IMR-90 (cell line): ENCODE measurements at regions not wholly inside any gene's neighbourhood (a gene's known extent, or its start where the extent isn't known, plus 50 kb on each side); places are given as distances from the start of the nearest gene placed in this dataset.

Experiments
- ATAC-seq: fragments of 200-7000 bp; cut with Tn5 transposase; 2 replicates; pipeline ENCODE4 v1.9.1; 2020; ENCODE audit warnings: low read depth, mild to moderate bottlenecking, moderate library complexity
- BruUV-seq: library from RNA; stranded (reverse); fragments of 400-500 nt; replicated peaks from 2 replicates; lab custom pipeline; 2021; lab: Mats Ljungman, UMichigan
- CTCF ChIA-PET: fragments of 300-600 bp; formaldehyde crosslinking; extraction: SDS; loops from one replicate; lab custom pipeline; 2021; ENCODE audit warnings: antibody characterized with exemption; lab: Yijun Ruan, JAX
- POLR2A ChIA-PET: fragments of 300-600 bp; sonication (Branson Sonifier 250); formaldehyde crosslinking; loops from one replicate; lab custom pipeline; 2022; ENCODE audit warnings: antibody characterized with exemption; ENCODE audit not compliant: unreplicated experiment; lab: Charles Lee
- DNase-seq: peaks from one replicate; pipeline ENCODE4 v3.0.0; 2013
- H2AFZ ChIP-seq: replicated peaks from 2 replicates; pipeline ENCODE3; 2013; ENCODE audit warnings: low read length, mild to moderate bottlenecking; ENCODE audit not compliant: poor library complexity
- H2AK5ac ChIP-seq: 2 replicates; pipeline ENCODE4 v1.6.1; 2013; ENCODE audit warnings: low read depth, low read length, inconsistent platforms
- H2AK9ac ChIP-seq: replicated peaks from 2 replicates; pipeline ENCODE3; 2013; ENCODE audit warnings: mild to moderate bottlenecking, low read depth, low read length, moderate library complexity; ENCODE audit not compliant: poor library complexity
- H2BK120ac ChIP-seq: 2 replicates; pipeline ENCODE4 v1.6.1; 2013; ENCODE audit warnings: low read depth, low read length, inconsistent platforms
- H2BK15ac ChIP-seq: 3 replicates; pipeline ENCODE4 v1.6.1; 2013; ENCODE audit warnings: low read depth, low read length, inconsistent platforms
- H2BK20ac ChIP-seq: 2 replicates; pipeline ENCODE4 v1.6.1; 2013; ENCODE audit warnings: low read depth, mild to moderate bottlenecking, inconsistent platforms, low read length, moderate library complexity
- H2BK5ac ChIP-seq: 2 replicates; pipeline ENCODE4 v1.6.1; 2013; ENCODE audit warnings: mild to moderate bottlenecking, low read depth, low read length, inconsistent platforms; ENCODE audit not compliant: poor library complexity, severe bottlenecking
- H3K14ac ChIP-seq: replicated peaks from 2 replicates; pipeline ENCODE4 v1.6.1; 2013; ENCODE audit warnings: low read depth, low read length, inconsistent platforms
- H3K18ac ChIP-seq: 2 replicates; pipeline ENCODE4 v1.6.1; 2013; ENCODE audit warnings: low read depth, low read length, control low read depth
- H3K23ac ChIP-seq: 2 replicates; pipeline ENCODE4 v1.6.1; 2013; ENCODE audit warnings: low read depth, low read length, inconsistent platforms
- H3K27ac ChIP-seq: 2 replicates; pipeline ENCODE4 v1.5.1; 2013; ENCODE audit warnings: mild to moderate bottlenecking, control low read depth, low read length; ENCODE audit not compliant: insufficient read depth
- H3K27me3 ChIP-seq: 2 replicates; pipeline ENCODE4 v1.6.1; 2013; ENCODE audit warnings: low read length; ENCODE audit not compliant: control insufficient read depth, insufficient read depth
- H3K36me3 ChIP-seq: 2 replicates; pipeline ENCODE4 v1.6.1; 2013; ENCODE audit warnings: low read length, mixed read lengths; ENCODE audit not compliant: control insufficient read depth, insufficient read depth
- H3K4ac ChIP-seq: 2 replicates; pipeline ENCODE4 v1.6.1; 2013; ENCODE audit warnings: low read depth, low read length, inconsistent platforms
- H3K4me1 ChIP-seq: 2 replicates; pipeline ENCODE4 v1.6.1; 2013; ENCODE audit warnings: low read length, mixed read lengths; ENCODE audit not compliant: control insufficient read depth, insufficient read depth
- H3K4me2 ChIP-seq: 2 replicates; pipeline ENCODE4 v1.6.1; 2013; ENCODE audit warnings: low read depth, mild to moderate bottlenecking, control low read depth, low read length, moderate library complexity
- H3K4me3 ChIP-seq: 2 replicates; pipeline ENCODE4 v1.5.1; 2013; ENCODE audit warnings: low read depth, mild to moderate bottlenecking, control low read depth, low read length, moderate library complexity; ENCODE audit not compliant: insufficient read depth
- H3K56ac ChIP-seq: 2 replicates; pipeline ENCODE4 v1.6.1; 2013; ENCODE audit warnings: low read length, inconsistent platforms; ENCODE audit not compliant: insufficient read depth; ENCODE audit errors: extremely low read depth
- H3K79me1 ChIP-seq, 2 experiments: 2 replicates each; pipeline ENCODE4 v1.6.1; 2013; ENCODE audit warnings: low read length in 2 of 2, inconsistent platforms in 1 of 2, low read depth in 1 of 2
- H3K9ac ChIP-seq: 2 replicates; pipeline ENCODE4 v1.6.1; 2013; ENCODE audit warnings: low read depth, low read length, control low read depth
- H3K9me1 ChIP-seq: 2 replicates; pipeline ENCODE4 v1.6.1; 2013; ENCODE audit warnings: low read length, inconsistent platforms; ENCODE audit not compliant: insufficient read depth
- H3K9me3 ChIP-seq: 2 replicates; pipeline ENCODE4 v1.6.1; 2013; ENCODE audit warnings: low read length; ENCODE audit not compliant: control insufficient read depth, insufficient read depth
- H4K20me1 ChIP-seq: 2 replicates; pipeline ENCODE4 v1.6.1; 2013; ENCODE audit warnings: low read length, inconsistent platforms; ENCODE audit not compliant: insufficient read depth
- H4K5ac ChIP-seq: 2 replicates; pipeline ENCODE4 v1.6.1; 2013; ENCODE audit warnings: mild to moderate bottlenecking, low read depth, low read length, control low read depth
- H4K8ac ChIP-seq, 2 experiments: 2 replicates each; pipeline ENCODE4 v1.6.1; 2013; ENCODE audit warnings: low read depth in 2 of 2, low read length in 2 of 2, control low read depth in 1 of 2, inconsistent platforms in 1 of 2
- H4K91ac ChIP-seq: 2 replicates; pipeline ENCODE4 v1.6.1; 2013; ENCODE audit warnings: low read depth, low read length, inconsistent platforms; ENCODE audit not compliant: insufficient read depth
- BHLHE40 ChIP-seq: fragments of 150-350 bp; IDR thresholded peaks from 2 replicates; pipeline ENCODE4 v1.6.1; 2016; ENCODE audit warnings: mild to moderate bottlenecking, low read depth, low read length
- CEBPB ChIP-seq: IDR thresholded peaks from 2 replicates; pipeline ENCODE4 v1.6.1; 2012; ENCODE audit warnings: low read depth, low read length, improper control_type of control experiment
- CHD1 ChIP-seq: IDR thresholded peaks from 2 replicates; pipeline ENCODE4 v1.6.1; 2012; ENCODE audit warnings: low read depth, low read length, improper control_type of control experiment
- MAFK ChIP-seq: IDR thresholded peaks from 2 replicates; pipeline ENCODE4 v1.6.1; 2012; ENCODE audit warnings: low read depth, low read length, improper control_type of control experiment
- MXI1 ChIP-seq: IDR thresholded peaks from 2 replicates; pipeline ENCODE4 v1.6.1; 2012; ENCODE audit warnings: low read depth, mild to moderate bottlenecking, low read length, moderate library complexity, borderline replicate concordance
- NFE2L2 ChIP-seq: fragments of 150-350 bp; IDR thresholded peaks from 2 replicates; pipeline ENCODE4 v1.6.1; 2016; ENCODE audit warnings: low read depth, mild to moderate bottlenecking, low read length
- RAD21 ChIP-seq: IDR thresholded peaks from 2 replicates; pipeline ENCODE4 v1.6.1; 2012; ENCODE audit warnings: low read length, improper control_type of control experiment
- RFX5 ChIP-seq: IDR thresholded peaks from 2 replicates; pipeline ENCODE4 v1.8.0; 2012; ENCODE audit warnings: low read depth, mild to moderate bottlenecking, low read length, moderate library complexity
- WGBS, 2 experiments: methylation state at CpG; one replicate each; pipeline versions ENCODE4 v1.1.5 to v1.1.7; 2013; ENCODE audit warnings: missing lambda C conversion rate in 2 of 2; ENCODE audit not compliant: insufficient read length in 1 of 2; ENCODE audit errors: extremely low coverage in 2 of 2; 5-methylcytosine and 5-hydroxymethylcytosine counted together
- dilution Hi-C: fragments of 300-500 bp; cut with HindIII; formaldehyde crosslinking; loops from one replicate; pipeline ENCODE4 v1.14.3; 2018; ENCODE audit warnings: low sequenced_read_pairs; ENCODE audit not compliant: unreplicated experiment
- in situ Hi-C: fragments of 300-500 bp; cut with MboI; formaldehyde crosslinking; loops from 3 replicates; pipeline ENCODE4 v1.14.3; 2019; ENCODE audit warnings: low sequenced_read_pairs, inconsistent platforms, mixed read lengths
- intact Hi-C: fragments of 100-400 bp; cut with micrococcal nuclease; formaldehyde crosslinking; loops from 2 replicates; pipeline ENCODE4 v1.10.0; 2022
- TF ChIP-seq, protein P1 (sequence below): fragments of 150-350 bp; IDR thresholded peaks from 2 replicates; pipeline ENCODE4 v1.6.1; 2016; ENCODE audit warnings: low read depth, mild to moderate bottlenecking, low read length, moderate library complexity, borderline replicate concordance
- TF ChIP-seq, protein P2 (sequence below): fragments of 150-350 bp; IDR thresholded peaks from 2 replicates; pipeline ENCODE4 v1.6.1; 2017; ENCODE audit warnings: mild to moderate bottlenecking, antibody characterized with exemption, low read length, low read depth

DNA sequence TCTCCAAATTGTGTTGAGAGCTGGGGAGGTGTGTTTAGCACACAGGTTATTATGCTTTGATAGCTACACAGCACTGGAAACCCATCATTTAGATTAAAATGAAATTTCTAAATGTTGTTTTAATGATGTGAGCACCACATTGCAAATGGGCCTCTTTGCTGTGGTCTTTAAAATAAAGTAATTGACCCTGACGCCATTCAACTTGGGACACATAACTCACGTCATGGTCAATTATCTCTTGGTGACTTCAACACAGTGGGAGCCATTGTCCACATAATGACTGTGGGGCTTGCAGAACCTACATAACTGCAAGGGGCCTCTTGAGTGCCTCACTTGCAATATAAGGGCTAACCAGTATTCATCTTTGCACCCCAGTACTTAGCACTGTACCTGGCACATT is 280.4 kb downstream of the HLX start:
- TF ChIP-seq CHD1 (no peak), MXI1 (no peak), CEBPB (no peak), BHLHE40 (no peak), MAFK (no peak), NFE2L2 (no peak), RAD21 (no peak), RFX5 (no peak)
- TF ChIP-seq, protein P1, sequence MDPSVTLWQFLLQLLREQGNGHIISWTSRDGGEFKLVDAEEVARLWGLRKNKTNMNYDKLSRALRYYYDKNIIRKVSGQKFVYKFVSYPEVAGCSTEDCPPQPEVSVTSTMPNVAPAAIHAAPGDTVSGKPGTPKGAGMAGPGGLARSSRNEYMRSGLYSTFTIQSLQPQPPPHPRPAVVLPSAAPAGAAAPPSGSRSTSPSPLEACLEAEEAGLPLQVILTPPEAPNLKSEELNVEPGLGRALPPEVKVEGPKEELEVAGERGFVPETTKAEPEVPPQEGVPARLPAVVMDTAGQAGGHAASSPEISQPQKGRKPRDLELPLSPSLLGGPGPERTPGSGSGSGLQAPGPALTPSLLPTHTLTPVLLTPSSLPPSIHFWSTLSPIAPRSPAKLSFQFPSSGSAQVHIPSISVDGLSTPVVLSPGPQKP: no peak
- TF ChIP-seq, protein P2, sequence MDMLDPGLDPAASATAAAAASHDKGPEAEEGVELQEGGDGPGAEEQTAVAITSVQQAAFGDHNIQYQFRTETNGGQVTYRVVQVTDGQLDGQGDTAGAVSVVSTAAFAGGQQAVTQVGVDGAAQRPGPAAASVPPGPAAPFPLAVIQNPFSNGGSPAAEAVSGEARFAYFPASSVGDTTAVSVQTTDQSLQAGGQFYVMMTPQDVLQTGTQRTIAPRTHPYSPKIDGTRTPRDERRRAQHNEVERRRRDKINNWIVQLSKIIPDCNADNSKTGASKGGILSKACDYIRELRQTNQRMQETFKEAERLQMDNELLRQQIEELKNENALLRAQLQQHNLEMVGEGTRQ: no peak
- H3K27ac ChIP-seq: no peak overlapping the region
- no peak overlapping the region for H3K18ac ChIP-seq
- H3K4ac ChIP-seq: no peak overlapping the region
- CTCF ChIA-PET: no interaction called here
- H2AK9ac ChIP-seq: no peak overlapping the region
- intact Hi-C loops (no loop called here), dilution Hi-C loops (no loop called here), in situ Hi-C loops (no loop called here)
- no peak overlapping the region for H2AFZ ChIP-seq
- H2BK20ac ChIP-seq: no peak overlapping the region
- no peak overlapping the region for H2BK120ac ChIP-seq
- no TSS peak for BruUV-seq
- H3K36me3 ChIP-seq: no peaks in the 10 kb centered on the region
- H3K9me3 ChIP-seq: no peaks in the 10 kb centered on the region
- H4K20me1 ChIP-seq: no peaks in the 10 kb centered on the region
- H4K5ac ChIP-seq: no peak overlapping the region
- no peak overlapping the region for H2BK5ac ChIP-seq
- H3K27me3 ChIP-seq: no peaks in the 10 kb centered on the region
- WGBS, 2 experiments: 100% methylated on average over 2 of the region's 2 CpGs; no CpG with 5 or more reads in 1 of the 2 experiments
- H3K4me1 ChIP-seq: peaks cover 2% of the 10 kb centered on the region; the same call in 1 of the 2 replicates
- DNase-seq (no peak), ATAC-seq (no peak)
- no peak overlapping the region for H3K14ac ChIP-seq
- POLR2A ChIA-PET: no interaction called here
- H3K9ac ChIP-seq: no peak overlapping the region
- no peak overlapping the region for H2BK15ac ChIP-seq
- no peak overlapping the region for H2AK5ac ChIP-seq
- no peak overlapping the region for H3K4me3 ChIP-seq
- no peaks in the 10 kb centered on the region for H3K9me1 ChIP-seq
- no peak overlapping the region for H3K56ac ChIP-seq
- no peaks in the 10 kb centered on the region for H3K79me1 ChIP-seq
- no peak overlapping the region for H4K8ac ChIP-seq
- no peak overlapping the region for H4K91ac ChIP-seq
- H3K23ac ChIP-seq: no peak overlapping the region
- no peak overlapping the region for H3K4me2 ChIP-seq
